AG10803 (cell line): ENCODE measurements at regions not wholly inside any gene's neighbourhood (a gene's known extent, or its start where the extent isn't known, plus 50 kb on each side); places are given as distances from the start of the nearest gene placed in this dataset.
A peak's percentile ranks its signal among the peaks of the same experiment; 100 is the strongest.
"Not testable (repeated sequence)": the region's sequence is repeated elsewhere in the genome, so short reads cannot be mapped to it uniquely, and the experiment has no call there.

Experiments used
- DNase-seq: peaks from one replicate; pipeline ENCODE4 v3.0.0; 2010; ENCODE audit warnings: low read depth
- H3K4me3 ChIP-seq: 2 replicates; pipeline ENCODE4 v1.5.1; 2011; ENCODE audit warnings: mild to moderate bottlenecking, low read length, control low read depth
- TF ChIP-seq, protein P1 (sequence below): conservative IDR thresholded peaks from 2 replicates; pipeline ENCODE4 v1.5.1; 2011; ENCODE audit warnings: mild to moderate bottlenecking, low read length, control low read depth, inconsistent platforms

- DNase-seq, result no peak
- H3K4me3 ChIP-seq, result no peak overlapping the region
- TF ChIP-seq, protein P1, sequence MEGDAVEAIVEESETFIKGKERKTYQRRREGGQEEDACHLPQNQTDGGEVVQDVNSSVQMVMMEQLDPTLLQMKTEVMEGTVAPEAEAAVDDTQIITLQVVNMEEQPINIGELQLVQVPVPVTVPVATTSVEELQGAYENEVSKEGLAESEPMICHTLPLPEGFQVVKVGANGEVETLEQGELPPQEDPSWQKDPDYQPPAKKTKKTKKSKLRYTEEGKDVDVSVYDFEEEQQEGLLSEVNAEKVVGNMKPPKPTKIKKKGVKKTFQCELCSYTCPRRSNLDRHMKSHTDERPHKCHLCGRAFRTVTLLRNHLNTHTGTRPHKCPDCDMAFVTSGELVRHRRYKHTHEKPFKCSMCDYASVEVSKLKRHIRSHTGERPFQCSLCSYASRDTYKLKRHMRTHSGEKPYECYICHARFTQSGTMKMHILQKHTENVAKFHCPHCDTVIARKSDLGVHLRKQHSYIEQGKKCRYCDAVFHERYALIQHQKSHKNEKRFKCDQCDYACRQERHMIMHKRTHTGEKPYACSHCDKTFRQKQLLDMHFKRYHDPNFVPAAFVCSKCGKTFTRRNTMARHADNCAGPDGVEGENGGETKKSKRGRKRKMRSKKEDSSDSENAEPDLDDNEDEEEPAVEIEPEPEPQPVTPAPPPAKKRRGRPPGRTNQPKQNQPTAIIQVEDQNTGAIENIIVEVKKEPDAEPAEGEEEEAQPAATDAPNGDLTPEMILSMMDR, result no peak
These were observed 408.6 kb downstream of the LIG4 start for GRCh38 chr13:107806726-107807125.

- H3K4me3 ChIP-seq, result no peak overlapping the region
- TF ChIP-seq, protein P1, result no peak
- no peak for DNase-seq
These were observed 411.4 kb downstream of the LIG4 start for GRCh38 chr13:107803822-107804495.

GRCh38 chr13:107801621-107802020 lies 413.7 kb downstream of the LIG4 start:
- TF ChIP-seq, protein P1, result no peak
- DNase-seq, result no peak
- no peak overlapping the region for H3K4me3 ChIP-seq

DNA sequence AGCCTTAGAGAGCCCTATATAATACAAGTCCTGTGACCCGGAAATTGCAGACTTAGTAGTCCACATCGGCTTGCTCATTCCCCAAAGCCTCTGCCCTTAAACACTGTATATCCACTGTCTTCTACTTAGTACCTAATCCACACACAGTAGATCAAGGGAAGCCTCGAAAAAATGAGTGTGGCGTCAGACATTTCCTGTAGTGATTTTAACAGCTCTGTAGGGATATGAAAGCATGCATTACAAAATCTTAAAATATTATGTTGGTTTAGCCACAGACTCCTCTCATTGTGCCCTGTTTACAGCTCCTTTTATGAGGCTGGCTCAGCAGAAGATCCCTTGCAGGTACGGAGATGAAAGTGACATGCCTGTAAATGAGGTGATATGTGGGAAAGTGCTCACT lies 416.3 kb downstream of the LIG4 start:
- DNase-seq, result peak; percentile 20
- H3K4me3 ChIP-seq, result no peak overlapping the region
- TF ChIP-seq, protein P1, result no peak

- no peak for DNase-seq
- TF ChIP-seq, protein P1, result no peak
- H3K4me3 ChIP-seq, result no peak overlapping the region
These were observed 424.9 kb downstream of the LIG4 start for GRCh38 chr13:107790397-107790796.

DNA sequence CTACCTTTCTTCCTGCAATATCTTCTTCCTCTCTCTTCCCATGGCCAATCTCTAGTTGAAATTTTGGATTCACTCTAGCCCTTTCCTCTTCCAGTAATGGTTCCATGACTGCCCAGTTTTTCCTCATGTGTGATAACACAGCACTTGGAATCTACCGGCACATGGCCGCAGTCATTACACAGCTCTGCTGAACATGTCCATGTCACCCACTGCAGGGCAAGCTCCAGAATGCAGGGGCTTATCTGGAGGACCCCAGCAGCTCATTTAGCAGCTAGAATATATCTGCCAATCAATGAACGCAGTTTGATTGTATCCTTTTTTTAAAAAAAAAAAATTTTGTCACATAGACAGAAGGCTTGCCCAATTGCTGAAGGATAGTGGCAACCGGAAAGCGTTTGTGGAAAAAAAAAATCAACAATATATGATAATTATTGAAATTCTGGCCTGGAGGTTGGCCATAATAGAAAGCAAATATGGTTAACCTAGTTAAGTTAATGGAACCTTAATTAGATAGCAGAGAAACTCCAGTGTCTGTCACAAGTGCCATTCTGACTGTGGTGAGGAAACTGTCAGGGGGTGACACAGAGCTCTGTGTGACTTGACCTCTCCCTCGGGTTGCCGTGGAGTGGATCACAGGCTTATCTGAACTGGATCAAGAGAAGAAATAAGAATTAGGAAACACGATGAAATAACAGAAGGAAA lies 426.7 kb downstream of the LIG4 start:
- TF ChIP-seq, protein P1, result no peak
- no peak overlapping the region for H3K4me3 ChIP-seq
- DNase-seq, result no peak

DNA sequence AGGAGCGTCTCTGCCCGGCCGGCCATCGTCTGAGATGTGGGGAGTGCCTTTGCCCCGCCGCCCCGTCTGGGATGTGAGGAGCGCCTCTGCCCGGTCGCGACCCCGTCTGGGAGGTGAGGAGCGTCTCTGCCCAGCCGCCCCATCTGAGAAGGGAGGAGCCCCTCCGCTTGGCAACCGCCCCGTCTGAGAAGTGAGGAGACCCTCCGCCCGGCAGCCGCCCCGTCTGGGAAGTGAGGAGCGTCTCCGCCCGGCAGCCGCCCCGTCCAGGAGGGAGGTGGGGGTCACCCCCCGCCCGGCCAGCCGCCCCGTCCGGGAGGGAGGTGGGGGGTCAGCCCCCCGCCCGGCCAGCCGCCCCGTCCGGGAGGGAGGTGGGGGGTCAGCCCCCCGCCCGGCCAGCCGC lies 432.7 kb downstream of the LIG4 start:
- not testable (repeated sequence) for H3K4me3 ChIP-seq, DNase-seq
